ENCODE measurements at regions not wholly inside any gene's neighbourhood (a gene's known extent, or its start where the extent isn't known, plus 50 kb on each side); places are given as distances from the start of the nearest gene placed in this dataset.

DNA sequence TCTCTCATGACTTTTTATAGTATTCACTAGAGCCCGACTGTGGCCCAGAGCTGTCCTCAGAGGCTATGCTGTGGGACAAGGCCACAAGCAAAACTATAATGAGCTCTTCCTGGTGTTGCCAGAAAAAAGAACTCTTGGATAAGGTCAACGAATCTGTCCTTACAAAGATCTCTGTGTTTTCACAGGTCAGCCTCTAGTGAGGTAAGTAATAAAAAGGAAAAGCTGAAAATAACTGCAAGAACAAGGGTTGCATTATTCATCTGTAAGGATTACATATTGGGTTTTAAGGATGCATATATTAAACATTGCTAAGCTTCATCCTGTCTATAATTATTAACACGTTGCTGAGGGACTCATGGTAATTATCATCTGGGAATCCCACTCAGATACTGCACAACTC is 62.8 kb upstream of the ATL2 start:
- TF ChIP-seq, protein P1, sequence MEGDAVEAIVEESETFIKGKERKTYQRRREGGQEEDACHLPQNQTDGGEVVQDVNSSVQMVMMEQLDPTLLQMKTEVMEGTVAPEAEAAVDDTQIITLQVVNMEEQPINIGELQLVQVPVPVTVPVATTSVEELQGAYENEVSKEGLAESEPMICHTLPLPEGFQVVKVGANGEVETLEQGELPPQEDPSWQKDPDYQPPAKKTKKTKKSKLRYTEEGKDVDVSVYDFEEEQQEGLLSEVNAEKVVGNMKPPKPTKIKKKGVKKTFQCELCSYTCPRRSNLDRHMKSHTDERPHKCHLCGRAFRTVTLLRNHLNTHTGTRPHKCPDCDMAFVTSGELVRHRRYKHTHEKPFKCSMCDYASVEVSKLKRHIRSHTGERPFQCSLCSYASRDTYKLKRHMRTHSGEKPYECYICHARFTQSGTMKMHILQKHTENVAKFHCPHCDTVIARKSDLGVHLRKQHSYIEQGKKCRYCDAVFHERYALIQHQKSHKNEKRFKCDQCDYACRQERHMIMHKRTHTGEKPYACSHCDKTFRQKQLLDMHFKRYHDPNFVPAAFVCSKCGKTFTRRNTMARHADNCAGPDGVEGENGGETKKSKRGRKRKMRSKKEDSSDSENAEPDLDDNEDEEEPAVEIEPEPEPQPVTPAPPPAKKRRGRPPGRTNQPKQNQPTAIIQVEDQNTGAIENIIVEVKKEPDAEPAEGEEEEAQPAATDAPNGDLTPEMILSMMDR (IDR thresholded peaks at IDR 0.05): no peak
- no peak for TF ChIP-seq POLR2A (IDR thresholded peaks at IDR 0.05)
